ENCODE measurements at regions not wholly inside any gene's neighbourhood (a gene's known extent, or its start where the extent isn't known, plus 50 kb on each side); places are given as distances from the start of the nearest gene placed in this dataset.

DNA sequence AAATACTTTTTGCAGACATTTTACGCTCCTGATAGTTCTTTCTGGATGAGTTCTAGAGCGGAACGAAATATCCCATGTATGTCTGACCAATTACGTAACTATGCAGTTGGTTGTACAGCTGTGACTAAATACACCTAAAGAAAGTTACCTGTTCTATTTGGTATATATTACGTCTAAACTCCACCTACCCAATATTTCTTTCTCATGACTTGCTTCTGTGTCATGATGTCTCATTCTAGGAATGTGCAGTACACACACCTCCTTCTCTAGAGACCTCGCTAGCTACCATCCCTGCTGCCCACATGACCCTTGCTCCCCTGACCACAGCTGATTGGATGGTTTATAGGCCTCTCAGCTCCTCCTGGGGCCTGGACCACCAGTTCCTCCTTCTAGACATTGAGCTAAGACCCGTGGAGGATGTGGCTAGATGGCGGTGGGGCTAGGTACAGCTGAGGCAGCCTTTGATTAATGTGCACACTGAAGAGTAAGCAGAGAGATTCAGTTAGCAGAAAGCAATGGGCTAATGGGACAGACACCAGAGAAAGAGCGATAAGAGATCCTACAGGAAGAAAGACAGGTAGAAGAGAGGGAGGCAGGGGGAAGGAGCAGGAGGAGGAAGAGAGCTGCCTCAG, 422.1 kb downstream of the COG6 start:
- no peak for DNase-seq (ENCODE audit: low spot score)

GRCh38 chr13:40079721-40080120, 424.3 kb downstream of the COG6 start:
- DNase-seq (ENCODE audit: low spot score): no peak

DNA sequence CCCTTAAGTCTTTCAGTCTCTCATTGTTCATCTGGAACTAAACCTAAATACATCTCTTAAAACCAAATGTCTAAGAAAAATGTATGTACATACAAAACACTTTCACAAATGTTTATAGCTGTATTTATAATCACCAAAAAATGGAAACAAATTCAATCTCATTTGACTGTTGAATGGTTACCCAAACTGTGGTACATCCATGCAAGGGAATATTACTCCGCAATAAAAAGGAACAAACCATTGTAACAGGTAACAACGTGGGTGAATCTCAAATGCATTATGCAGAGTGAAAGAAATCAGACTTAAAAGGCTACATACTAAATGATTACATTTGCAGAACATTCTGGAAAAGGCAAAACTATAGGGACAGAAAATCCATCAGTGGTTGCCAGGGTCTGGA, 425.2 kb downstream of the COG6 start:
- no peak for DNase-seq (ENCODE audit: low spot score)

- no peak for DNase-seq (ENCODE audit: low spot score)
Measured at GRCh38 chr13:40082639-40083038, 427.2 kb downstream of the COG6 start.

GRCh38 chr13:40083841-40084240, 428.4 kb downstream of the COG6 start:
- DNase-seq (ENCODE audit: low spot score): no peak

GRCh38 chr13:40084934-40085333, 429.5 kb downstream of the COG6 start:
- DNase-seq (ENCODE audit: low spot score): no peak

DNA sequence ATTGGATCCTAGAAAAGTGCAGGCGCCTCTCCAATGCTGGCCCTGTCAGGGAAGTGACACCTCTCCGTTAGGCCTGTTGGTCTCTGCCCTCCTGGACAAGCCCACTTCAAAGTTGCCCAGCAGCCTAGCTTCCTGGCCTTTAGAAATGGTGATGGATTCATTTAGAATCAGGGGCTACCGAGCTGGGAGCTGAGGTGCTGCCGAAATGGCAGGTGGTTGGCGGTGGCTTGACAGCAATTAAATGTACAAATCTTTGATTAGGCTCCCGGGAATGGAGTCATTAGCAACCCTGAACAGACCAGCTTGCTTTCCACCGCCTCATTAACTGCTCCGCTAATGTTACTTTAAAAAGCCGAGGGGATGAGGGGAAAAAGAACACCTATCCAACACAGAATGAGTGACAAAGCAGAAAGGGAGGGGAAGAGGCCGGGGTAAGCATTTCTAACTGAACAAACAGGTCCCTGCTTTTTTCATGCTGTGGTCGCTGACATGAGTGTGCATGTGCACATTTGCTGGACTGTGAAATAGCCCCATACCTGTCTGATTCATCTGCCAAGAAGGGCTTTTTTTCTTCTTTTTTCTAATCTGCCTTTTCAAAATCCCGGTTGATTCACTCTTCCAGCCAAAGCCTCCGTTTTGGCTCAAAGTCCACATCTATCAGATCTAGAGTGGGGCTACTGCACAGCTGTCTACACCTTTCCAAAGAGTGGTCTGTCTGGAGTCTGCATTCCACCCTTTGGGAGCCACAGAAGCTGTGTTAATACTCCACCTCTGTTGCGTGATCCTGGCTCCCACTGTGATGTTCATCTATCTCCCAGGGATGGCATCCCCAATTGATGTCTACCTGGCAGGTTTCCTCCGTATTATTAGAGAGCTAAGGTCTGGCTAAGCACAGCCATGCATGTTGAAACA, 431.9 kb downstream of the COG6 start:
- DNase-seq (ENCODE audit: low spot score): no peak

DNA sequence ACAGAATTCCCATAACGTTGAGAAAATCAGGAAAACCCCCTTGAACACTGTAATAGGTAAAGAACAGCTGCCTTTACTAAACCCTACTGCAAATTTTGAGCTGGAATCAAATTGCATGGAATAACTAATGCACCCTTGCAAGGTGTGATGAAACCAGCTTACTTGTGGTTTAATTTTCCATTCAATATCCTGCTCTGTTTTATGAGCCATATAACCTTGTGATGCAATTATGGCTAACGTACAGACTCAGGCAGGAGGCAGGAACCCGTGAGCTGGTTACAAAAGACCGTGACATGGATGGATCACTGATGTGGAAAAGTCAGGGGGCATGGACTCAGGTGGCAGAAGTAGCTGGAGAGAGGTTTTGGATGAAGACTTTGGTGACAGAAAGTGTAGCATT, 438.6 kb downstream of the COG6 start:
- DNase-seq (ENCODE audit: low spot score): no peak

DNA sequence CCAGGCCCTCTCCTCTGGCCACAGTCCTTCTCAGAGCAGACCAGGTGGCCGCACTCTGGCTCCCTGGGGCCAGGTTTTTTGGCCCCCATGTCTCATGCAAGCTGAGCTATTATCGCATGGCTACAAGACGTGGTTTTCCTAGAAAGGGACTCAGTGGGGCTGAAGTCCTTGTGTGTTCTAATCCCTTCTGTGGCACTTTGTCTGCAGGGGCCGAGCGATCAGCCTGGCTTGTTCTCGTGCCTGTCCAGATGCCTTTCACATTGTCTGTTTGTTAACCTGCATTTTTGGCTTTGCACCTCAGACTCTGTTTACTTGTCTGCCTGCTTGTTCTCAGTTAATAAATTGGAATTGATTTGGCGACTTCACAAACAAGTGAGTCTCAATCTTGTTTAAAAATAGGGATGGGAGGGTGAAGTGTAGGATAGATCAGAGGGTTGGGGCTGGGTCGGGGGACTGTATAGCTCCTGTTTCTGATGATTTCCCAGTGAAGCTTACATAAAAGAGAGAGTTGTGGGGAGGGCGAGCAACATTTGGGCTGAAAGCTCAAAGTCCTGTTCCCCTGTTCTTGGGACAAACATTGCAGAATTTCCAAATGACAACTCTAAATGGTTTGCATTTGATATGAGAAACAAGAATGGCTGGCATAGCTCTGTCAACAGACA, 440.4 kb downstream of the COG6 start:
- no peak for DNase-seq (ENCODE audit: low spot score)

DNA sequence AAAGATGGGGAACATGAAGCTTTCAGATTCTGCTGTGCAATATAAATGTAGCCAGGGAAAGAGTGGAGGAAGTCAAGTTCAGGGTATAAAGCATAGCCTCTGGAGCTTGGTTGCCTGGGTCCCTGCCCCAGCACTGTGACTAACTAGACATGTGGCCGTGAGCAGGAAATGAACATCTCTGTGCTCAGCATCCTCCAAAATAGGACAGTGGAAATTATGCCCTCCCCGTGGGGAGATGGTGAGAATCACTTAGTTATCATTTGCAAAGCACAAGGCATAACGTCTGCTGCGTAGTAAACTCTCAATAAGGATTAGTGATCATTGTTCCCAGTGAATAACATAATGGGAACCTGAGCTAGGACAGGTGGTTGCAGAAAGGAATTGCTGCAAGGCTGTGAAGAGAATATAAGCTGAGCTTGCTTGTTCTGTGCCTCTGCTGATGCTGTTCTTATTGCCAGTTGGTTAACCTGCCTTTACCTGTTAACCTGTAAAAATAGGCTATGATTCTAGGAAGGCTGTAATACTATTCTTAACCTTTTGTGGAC, 441.0 kb downstream of the COG6 start:
- no peak for DNase-seq (ENCODE audit: low spot score)

DNA sequence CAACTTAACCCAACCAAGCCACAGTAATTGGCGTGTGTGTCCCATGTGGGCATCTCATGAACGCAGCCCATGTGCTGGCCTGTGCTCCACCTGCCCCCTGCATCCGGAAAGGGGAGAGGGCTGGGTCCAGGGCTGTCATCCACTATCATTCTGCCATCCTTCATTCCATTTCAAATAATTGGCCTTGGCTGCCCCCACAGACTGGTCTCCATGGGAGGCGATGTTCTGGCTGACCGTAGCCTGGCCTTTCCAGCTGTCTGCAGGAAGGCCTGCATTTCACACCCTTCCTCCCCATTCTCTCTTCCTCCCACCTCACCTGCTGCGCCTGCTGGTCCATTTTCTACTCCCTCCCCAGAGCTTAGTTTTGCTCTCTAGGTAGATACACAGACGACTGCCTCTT, 442.8 kb downstream of the COG6 start:
- DNase-seq (ENCODE audit: low spot score): no peak

DNA sequence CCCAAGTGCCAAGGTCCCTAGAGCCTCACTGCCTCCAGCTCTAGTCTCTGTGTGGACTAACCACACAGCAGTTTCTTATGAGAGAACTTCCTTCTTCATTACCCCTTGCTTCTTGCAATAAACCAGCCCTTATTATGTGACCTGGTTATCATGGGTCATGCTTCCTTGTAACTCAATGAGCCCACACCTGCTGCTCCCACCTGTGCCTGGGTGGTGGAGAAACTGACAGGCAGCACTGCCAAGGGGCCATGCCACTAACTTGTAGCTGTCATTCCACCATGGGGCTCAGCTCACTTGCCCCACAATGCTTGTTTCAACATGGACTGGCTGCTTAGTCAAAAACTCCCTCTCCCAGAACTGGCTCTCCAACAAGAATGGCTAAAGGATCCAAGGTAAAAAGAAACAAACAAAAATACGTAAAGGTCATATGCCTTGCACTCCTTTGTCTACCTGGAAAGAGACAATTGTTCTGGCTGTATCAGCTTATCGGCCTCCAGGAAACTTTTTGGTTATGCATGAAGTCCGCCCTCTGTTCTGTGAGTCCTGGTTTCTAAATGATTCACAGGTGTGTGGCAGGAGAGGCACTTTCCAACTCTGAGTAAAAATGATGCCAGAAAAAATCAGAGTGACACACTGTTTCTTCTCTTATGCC, 446.4 kb downstream of the COG6 start:
- DNase-seq (ENCODE audit: low spot score): no peak

GRCh38 chr13:40102360-40102727, 446.9 kb downstream of the COG6 start:
- no peak for DNase-seq (ENCODE audit: low spot score)

GRCh38 chr13:40102854-40103253, 447.4 kb downstream of the COG6 start:
- peak; percentile 11 for DNase-seq (ENCODE audit: low spot score)

DNA sequence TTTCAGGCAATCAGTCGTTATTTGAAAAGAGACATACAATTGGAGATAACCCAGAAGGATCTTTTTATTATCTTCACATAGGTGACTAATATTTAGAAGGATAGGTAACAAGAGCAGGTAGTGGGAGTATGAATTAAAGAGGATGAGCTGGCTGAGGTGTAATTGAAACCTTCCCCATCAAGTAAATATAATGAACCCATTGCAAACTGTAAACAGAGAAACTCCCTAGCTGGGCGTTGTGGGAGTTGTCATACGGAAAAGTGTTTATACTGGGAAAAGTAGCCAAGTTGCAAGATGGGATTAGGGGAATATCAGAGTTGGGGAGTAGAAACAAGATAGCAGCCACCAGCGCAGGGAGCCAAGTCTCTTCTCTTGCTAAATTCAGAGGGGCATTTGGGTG, 448.4 kb downstream of the COG6 start:
- DNase-seq (ENCODE audit: low spot score): no peak

DNA sequence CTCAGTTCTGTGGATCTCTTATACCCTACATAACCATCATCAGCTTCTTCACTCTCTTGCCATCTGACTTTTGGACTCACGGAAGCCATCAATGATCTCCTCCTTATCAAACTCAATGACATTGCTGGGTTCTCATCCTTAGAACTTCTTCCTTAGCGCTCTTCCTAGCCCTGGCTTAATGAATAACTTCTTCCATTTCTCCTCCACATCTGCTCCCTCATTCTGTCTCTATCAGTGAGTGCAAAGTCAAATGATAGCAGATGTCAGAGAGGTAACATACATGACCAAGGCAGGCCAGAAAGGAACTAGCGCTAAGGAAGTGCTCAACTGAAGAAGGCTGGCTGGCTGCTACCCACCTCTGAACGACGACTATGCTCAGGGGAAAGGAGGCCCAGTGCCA, 449.8 kb downstream of the COG6 start:
- DNase-seq (ENCODE audit: low spot score): no peak

DNA sequence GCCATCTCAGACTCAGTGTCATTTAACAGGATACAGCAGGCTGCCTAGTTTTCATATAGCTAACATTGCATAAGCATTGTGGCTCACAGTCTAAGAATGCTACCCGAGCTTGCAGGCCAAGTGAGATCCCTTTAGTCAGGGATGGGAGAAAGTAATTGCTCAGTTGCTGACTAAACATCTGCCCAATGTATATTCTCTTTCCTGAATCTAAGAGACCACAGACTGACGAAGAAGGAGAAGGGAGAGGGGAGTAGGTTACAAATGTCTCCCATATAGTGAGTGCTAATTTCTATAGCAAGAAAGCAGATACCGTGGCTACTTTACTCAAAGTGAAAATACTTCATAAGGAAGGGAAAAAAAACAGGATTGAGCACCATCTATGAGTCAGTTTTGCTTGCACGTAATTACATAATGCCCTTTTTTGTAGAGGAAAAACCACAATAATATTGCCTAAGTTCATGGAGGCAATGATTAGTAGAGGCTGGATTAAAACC, 453.9 kb downstream of the COG6 start:
- DNase-seq (ENCODE audit: low spot score): peak; percentile 84

DNA sequence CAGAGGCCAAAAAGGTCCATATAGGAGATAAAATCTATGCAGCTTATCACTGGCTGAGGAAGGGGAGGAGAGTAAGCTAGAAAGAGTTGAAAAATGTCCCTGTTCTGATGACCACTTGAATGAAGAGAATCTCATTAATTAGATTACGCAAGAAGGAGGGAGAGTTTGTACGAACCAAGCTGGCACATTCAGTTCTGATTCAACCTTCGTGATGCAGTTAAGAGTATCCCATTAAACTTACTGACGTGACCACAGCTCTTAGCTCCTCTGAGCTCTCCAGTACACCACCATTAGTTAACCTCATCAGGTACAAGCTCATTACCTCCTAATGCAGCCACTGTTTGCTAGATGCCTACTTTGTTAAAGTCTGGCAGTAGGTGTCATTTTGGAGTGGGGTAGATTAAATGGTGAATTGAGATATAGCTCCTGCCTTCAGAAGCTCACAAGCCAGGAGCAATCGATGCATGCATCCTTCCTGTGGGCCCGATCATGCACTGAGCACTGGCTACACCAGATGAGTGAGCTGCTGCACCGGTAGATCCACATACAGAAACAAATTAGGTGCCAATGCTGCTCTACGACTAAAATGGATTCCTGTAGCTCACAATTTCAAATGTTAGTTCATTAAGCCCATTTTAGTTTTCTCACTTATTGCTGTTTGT, 458.3 kb downstream of the COG6 start:
- DNase-seq (ENCODE audit: low spot score): no peak

- no peak for DNase-seq (ENCODE audit: low spot score)
Measured at GRCh38 chr13:40114305-40114896, 458.9 kb downstream of the COG6 start.

DNA sequence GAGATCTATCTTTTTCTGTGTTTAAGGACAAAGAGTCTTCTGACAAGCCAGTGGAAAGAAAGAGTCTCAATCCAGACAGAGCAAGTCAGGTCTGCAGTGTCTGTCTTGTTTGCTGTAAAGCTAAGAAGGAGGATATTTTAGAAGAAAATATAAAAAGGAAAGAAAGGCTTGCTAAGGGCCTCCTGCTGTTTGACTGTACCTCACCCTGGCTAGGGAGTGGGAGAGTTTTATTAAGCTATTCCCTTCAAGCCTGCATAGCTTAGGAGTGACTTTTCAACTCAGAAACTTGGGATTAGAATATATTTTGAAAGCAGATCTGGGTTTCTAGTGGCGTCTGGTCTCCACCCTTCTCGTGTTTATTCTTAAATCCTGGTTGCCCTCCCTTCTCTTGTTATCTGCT, 460.0 kb downstream of the COG6 start:
- DNase-seq (ENCODE audit: low spot score): no peak

- no peak for DNase-seq (ENCODE audit: low spot score)
Measured at GRCh38 chr13:40116008-40116407, 460.5 kb downstream of the COG6 start.

Data from GM03348 (cell line).